DOHH2 (cell line): ENCODE measurements at regions not wholly inside any gene's neighbourhood (a gene's known extent, or its start where the extent isn't known, plus 50 kb on each side); places are given as distances from the start of the nearest gene placed in this dataset.

Experiments used
- EZH2phosphoT487 ChIP-seq: fragments of 200-600 bp; sonication (generic); IDR thresholded peaks from 2 replicates; pipeline ENCODE4 v1.6.1; 2017; ENCODE audit warnings: borderline replicate concordance, mild to moderate bottlenecking, antibody characterized with exemption, low read length, moderate library complexity, mixed read lengths
- TF ChIP-seq, protein P1 (sequence below): fragments of 200-600 bp; sonication (generic); IDR thresholded peaks from one replicate; pipeline ENCODE4 v1.5.1; 2014; ENCODE audit warnings: antibody characterized with exemption, mild to moderate bottlenecking, low read depth, low read length; ENCODE audit not compliant: poor library complexity, severe bottlenecking

DNA sequence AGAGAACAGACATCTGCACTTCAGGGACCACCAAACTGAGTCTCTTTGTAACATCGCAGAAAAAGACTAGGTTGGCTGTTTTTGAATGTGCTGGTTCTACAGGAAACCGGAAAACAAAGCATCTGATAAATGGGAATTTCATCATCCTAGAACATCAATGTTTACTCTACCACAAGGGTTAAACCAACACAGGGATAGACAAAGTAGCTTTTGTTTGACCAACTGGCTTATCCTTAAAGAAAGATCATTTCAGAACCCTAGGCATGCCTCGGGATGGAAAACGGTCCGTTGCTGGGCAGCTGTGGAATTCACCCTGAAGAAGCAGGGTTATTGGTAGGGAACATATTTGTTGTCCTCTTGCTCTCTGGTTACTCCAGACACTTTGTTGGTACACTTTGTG, 2355.5 kb upstream of the AGA start:
- TF ChIP-seq, protein P1, sequence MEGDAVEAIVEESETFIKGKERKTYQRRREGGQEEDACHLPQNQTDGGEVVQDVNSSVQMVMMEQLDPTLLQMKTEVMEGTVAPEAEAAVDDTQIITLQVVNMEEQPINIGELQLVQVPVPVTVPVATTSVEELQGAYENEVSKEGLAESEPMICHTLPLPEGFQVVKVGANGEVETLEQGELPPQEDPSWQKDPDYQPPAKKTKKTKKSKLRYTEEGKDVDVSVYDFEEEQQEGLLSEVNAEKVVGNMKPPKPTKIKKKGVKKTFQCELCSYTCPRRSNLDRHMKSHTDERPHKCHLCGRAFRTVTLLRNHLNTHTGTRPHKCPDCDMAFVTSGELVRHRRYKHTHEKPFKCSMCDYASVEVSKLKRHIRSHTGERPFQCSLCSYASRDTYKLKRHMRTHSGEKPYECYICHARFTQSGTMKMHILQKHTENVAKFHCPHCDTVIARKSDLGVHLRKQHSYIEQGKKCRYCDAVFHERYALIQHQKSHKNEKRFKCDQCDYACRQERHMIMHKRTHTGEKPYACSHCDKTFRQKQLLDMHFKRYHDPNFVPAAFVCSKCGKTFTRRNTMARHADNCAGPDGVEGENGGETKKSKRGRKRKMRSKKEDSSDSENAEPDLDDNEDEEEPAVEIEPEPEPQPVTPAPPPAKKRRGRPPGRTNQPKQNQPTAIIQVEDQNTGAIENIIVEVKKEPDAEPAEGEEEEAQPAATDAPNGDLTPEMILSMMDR: no peak
- no peak for TF ChIP-seq EZH2phosphoT487
